Rectal smooth muscle tissue (tissue), 1 donor: ENCODE measurements at regions not wholly inside any gene's neighbourhood (a gene's known extent, or its start where the extent isn't known, plus 50 kb on each side); places are given as distances from the start of the nearest gene placed in this dataset.
A peak's percentile ranks its signal among the peaks of the same experiment; 100 is the strongest.
"Not testable (repeated sequence)": the region's sequence is repeated elsewhere in the genome, so short reads cannot be mapped to it uniquely, and the experiment has no call there.

ENCODE experiments used
- H3K27ac ChIP-seq: one replicate; pipeline ENCODE4 v1.7.0; 2013; ENCODE audit warnings: low read depth, low read length, inconsistent platforms
- H3K27me3 ChIP-seq: one replicate; pipeline ENCODE4 v1.7.0; 2013; ENCODE audit warnings: low read length; ENCODE audit not compliant: control insufficient read depth, insufficient read depth
- H3K36me3 ChIP-seq: one replicate; pipeline ENCODE4 v1.7.0; 2013; ENCODE audit warnings: low read length; ENCODE audit not compliant: control insufficient read depth, insufficient read depth
- H3K4me1 ChIP-seq: one replicate; pipeline ENCODE4 v1.7.0; 2013; ENCODE audit warnings: low read length; ENCODE audit not compliant: control insufficient read depth, insufficient read depth
- H3K4me3 ChIP-seq: one replicate; pipeline ENCODE4 v1.7.0; 2013; ENCODE audit warnings: low read length
- H3K9ac ChIP-seq: one replicate; pipeline ENCODE4 v1.7.0; 2013; ENCODE audit warnings: low read length

DNA sequence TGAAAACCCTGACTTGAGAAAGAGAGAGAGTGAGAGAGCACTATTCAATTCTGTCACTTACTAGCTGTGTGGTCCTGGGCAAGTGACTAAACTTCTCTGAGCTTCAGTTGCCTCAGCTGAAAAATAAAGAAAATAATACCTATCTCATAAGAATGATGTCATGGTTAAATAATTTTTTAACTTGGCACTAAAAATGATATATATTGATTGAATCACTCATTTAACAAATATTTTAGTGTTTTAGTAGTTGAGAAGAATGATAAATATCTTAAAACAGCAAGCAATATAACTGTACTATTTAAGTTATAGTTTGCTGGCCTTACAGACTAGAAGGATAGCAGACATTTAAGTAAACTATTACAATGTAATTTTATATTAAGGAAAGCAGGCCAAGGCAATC is 764.2 kb downstream of the DIAPH3 start:
- H3K36me3 ChIP-seq: no peaks in the 10 kb centered on the region
- no peaks in the 10 kb centered on the region for H3K27me3 ChIP-seq
- H3K4me1 ChIP-seq: peaks cover 5% of the 10 kb centered on the region
- H3K9ac ChIP-seq: no peak overlapping the region
- H3K27ac ChIP-seq: no peak overlapping the region
- no peak overlapping the region for H3K4me3 ChIP-seq

DNA sequence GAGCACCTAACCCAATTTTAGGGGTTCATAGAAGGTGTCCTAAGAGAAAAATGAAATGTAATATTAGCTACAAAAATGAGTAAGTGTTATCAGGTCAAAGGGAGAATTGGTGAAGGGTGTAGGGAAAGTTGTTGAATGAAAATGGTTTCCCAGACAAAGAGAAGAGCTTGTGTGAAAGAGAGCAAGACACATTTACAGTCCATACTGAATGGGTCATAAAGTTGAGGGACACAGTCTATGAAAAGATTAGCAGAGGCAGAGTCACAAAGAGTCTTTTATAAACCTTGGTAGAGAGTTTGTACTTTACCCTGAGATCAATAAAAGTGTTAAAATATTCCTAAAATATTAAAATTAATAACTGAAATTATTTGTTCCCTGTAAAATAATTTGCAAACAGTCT is 759.4 kb downstream of the DIAPH3 start:
- Histone ChIP-seq H3K36me3 (no peaks in the 10 kb centered on the region), H3K27me3 (no peaks in the 10 kb centered on the region), H3K9ac (no peak overlapping the region), H3K4me1 (peaks cover 6% of the 10 kb centered on the region), H3K4me3 (no peak overlapping the region), H3K27ac (no peak overlapping the region)

DNA sequence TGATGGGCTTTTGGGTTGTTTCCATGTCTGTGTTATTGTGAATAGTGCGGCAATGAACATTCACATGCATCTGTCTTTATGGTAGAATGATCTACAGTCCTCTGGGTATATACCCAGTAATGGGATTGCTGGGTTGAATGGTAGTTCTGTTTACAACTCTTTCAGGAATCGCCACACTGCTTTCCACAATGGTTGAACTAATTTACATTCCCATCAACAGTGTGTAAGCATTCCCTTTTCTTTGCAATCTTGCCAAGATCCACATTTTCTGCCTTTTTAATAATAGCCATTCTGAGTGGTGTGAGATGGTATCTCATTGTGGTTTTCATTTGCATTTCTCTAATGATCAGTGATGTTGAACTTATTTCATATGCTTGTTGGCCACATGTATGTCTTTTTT is 756.5 kb downstream of the DIAPH3 start:
- H3K4me3 ChIP-seq, H3K9ac ChIP-seq, H3K4me1 ChIP-seq, H3K27ac ChIP-seq, H3K36me3 ChIP-seq, H3K27me3 ChIP-seq: not testable (repeated sequence)

DNA sequence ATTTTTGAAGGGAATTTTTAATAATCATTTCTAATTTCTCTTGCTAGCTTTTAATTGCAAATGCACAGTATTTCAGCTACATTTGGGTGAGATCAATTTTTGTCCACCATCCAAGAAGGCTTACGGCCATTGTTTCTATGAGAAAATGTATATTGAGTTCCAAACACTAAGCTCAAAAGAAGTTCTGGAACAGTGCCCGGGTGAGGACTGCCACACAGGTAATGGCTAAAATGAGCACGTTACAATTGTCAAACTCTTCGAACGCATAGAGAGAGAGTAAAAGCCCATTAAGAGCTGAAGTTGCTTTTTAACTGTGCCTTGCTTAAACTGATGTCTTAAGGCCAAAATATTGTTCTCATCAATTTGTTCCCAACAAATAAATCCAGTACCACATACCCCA is 755.0 kb downstream of the DIAPH3 start:
- Histone ChIP-seq H3K27me3 (no peaks in the 10 kb centered on the region), H3K4me1 (peaks cover 9% of the 10 kb centered on the region), H3K4me3 (no peak overlapping the region), H3K27ac (peak overlapping the region; percentile 6), H3K9ac (no peak overlapping the region), H3K36me3 (no peaks in the 10 kb centered on the region)

DNA sequence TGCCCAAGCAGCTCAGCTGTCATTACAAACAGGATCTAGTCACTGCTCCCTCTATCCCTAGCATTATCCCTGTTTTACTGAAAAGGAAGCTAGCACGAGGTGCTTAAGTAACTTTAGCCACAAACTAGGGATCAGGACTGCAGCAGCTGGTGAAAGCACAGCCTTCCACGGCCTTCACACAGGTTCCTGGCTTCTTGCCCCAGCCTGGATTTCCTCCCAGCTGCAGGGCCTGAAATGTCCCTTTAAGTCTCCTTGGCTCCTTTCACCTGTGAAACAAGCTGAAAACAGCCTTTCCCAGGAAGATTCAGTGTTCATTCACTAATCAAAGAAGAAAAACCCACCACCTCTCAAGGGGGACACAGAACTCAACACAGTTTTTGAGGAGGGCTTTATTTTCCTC is 754.5 kb downstream of the DIAPH3 start:
- H3K4me1 ChIP-seq: peaks cover 9% of the 10 kb centered on the region
- H3K27me3 ChIP-seq: no peaks in the 10 kb centered on the region
- no peak overlapping the region for H3K4me3 ChIP-seq
- H3K9ac ChIP-seq: no peak overlapping the region
- H3K36me3 ChIP-seq: no peaks in the 10 kb centered on the region
- peak overlapping the region; percentile 6 for H3K27ac ChIP-seq

DNA sequence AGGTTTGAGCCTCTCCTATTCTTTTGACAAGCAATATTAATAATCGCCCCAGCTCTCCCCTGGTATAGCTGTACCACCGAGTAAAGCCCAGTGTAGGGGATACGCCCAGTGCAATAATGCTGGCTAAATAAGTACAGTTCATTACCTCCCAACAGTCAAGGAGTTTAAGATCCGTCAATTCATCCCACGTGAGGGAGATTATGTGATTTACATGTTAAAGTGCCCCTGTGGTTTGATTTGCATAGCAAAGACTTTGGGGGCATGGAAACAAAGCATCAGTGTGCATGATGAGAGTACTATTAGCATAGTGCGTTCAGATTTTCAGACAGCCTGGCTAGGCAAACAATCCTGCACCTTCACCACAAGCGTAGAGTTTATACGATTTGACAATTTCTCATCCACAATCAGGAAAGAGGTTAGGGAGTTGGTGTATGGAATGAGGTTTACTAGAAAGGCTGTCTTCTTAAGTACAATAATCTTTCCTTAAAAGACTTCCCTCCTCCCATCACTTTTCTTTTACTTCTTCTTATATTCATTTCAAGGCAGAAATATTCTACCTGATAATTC is 754.0 kb downstream of the DIAPH3 start:
- Histone ChIP-seq H3K9ac (no peak overlapping the region), H3K4me3 (no peak overlapping the region), H3K27ac (no peak overlapping the region), H3K4me1 (peaks cover 9% of the 10 kb centered on the region), H3K36me3 (no peaks in the 10 kb centered on the region), H3K27me3 (no peaks in the 10 kb centered on the region)

DNA sequence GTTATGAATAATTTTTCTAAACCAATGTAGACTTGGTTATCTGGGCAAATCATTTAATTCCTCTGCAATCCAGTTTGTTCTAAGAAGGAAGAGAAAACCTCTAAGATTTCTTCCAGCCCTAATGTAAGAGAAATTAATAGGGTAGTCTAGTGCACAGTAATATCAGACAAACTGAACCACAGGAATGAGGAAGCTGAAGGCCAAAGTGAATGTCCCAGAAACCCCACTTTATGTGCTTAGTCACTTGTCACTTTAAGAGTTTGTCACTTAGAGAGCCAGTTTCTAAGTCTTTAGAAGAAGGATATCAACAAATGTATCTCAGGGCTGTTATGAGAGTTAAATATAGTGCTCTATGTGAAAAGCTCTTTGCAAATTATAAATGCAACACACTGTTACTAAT is 750.6 kb downstream of the DIAPH3 start:
- Histone ChIP-seq H3K27me3 (no peaks in the 10 kb centered on the region), H3K9ac (no peak overlapping the region), H3K27ac (no peak overlapping the region), H3K36me3 (no peaks in the 10 kb centered on the region), H3K4me1 (peaks cover 9% of the 10 kb centered on the region), H3K4me3 (no peak overlapping the region)

DNA sequence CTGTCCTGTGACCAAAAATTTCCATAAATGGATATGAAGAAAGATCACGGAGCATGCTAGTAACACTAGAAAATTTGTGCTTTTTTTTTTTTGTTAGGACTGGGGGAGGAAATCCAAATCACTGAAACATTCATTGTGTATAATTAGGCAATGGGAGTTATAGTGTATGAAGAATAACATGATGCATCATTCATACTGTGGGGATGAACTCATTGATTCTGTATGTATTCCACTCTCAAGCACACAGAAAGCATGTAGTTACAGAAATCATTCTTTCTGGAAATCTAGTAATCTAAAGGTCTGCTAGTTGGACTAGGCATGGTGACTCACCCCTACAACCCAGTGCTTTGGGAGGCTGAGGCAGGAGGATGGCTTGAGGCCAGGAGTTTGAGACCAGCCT is 749.7 kb downstream of the DIAPH3 start:
- H3K36me3 ChIP-seq: no peaks in the 10 kb centered on the region
- H3K27ac ChIP-seq: no peak overlapping the region
- peaks cover 6% of the 10 kb centered on the region for H3K4me1 ChIP-seq
- no peak overlapping the region for H3K9ac ChIP-seq
- H3K4me3 ChIP-seq: no peak overlapping the region
- no peaks in the 10 kb centered on the region for H3K27me3 ChIP-seq

DNA sequence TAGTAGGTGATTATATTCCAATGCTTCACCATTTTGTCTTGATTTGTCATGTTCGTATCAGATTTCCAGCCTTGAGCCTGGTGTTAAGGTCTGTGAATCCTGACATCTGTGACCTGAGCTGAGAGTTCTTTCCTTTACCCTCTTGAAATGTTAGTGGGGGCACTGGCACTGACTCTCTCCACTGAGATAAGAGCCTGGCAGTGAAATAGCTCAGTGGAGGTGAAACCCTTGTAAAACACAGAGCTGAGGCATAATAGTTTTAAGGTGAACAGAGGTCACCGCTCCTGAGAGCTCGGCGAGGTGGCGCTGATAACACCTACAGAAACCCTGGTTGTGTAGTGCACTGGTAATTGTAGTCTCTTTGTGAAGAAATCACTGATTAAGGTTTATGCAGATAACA is 748.2 kb downstream of the DIAPH3 start:
- Histone ChIP-seq H3K27ac (no peak overlapping the region), H3K4me1 (no peaks in the 10 kb centered on the region), H3K27me3 (no peaks in the 10 kb centered on the region), H3K36me3 (no peaks in the 10 kb centered on the region), H3K4me3 (no peak overlapping the region), H3K9ac (no peak overlapping the region)

DNA sequence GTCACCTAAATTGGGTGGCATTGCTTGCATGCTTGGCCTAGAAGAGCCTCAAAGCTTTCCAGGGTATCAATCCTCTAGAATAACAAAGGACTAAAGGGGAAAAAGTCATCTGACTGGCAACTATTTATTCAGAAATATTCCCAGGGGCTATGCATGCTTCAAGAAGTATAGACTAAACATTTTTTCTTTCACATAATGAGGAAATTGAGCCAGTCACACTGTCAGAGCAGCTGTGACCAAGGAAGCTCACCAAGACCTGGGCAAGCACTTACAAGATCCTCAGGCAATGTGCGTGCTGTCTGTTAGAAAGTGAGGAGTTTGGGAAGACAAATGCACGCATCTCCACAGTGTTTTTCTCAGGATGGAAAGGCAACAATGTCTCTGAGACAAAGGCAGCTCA is 747.2 kb downstream of the DIAPH3 start:
- no peaks in the 10 kb centered on the region for H3K4me1 ChIP-seq
- no peaks in the 10 kb centered on the region for H3K36me3 ChIP-seq
- no peak overlapping the region for H3K9ac ChIP-seq
- no peaks in the 10 kb centered on the region for H3K27me3 ChIP-seq
- H3K4me3 ChIP-seq: no peak overlapping the region
- no peak overlapping the region for H3K27ac ChIP-seq

DNA sequence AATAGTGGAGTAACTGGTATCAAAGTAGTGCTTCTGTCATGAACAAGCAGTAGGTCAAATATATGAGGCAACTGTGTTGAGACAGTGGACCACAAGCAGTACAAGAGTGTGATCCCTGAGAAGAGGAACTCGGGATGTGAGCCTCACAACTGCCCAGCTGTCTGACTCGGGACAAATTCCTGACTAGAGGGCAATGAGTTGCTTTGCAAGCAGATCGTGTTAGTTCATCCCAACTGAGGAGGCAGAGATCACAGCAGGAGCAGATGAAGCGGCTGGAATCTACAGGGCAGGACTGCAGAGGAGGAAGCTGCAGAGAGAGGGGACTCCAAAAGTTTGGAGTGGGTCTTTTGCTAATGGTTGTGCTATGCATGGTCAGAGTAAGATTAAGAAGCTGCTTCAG is 741.1 kb downstream of the DIAPH3 start:
- no peaks in the 10 kb centered on the region for H3K36me3 ChIP-seq
- no peak overlapping the region for H3K27ac ChIP-seq
- H3K27me3 ChIP-seq: no peaks in the 10 kb centered on the region
- no peak overlapping the region for H3K9ac ChIP-seq
- H3K4me1 ChIP-seq: no peaks in the 10 kb centered on the region
- H3K4me3 ChIP-seq: no peak overlapping the region

DNA sequence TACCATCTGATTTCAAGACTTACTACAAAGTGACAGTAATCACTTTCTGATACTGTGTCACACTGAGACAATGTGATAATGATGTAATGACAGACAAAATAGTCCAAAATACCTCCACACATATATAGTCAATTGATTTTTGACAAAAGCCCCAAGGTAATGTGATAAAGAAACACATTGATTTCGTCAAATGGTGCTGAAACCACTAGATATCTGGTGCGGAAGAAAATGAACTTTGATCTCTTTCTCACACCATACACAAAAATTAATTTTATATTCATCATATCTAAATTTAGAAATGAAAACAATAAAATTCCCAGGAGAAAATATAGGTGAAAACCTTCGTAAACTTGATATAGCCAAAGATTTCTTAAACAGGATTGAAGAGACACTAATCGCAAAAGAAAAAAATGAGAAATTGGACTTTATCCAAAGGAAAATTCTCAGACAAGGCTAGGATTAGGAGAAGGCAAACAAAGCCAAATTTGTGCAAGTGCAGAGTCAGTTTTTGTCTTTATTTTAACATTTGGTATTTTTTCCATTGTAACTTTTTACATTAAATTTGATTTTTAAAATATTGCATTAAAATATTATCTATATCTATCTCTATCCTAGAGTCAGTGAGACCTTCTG is 739.9 kb downstream of the DIAPH3 start:
- Histone ChIP-seq H3K9ac (no peak overlapping the region), H3K4me3 (no peak overlapping the region), H3K27ac (no peak overlapping the region), H3K36me3 (no peaks in the 10 kb centered on the region), H3K4me1 (no peaks in the 10 kb centered on the region), H3K27me3 (no peaks in the 10 kb centered on the region)

DNA sequence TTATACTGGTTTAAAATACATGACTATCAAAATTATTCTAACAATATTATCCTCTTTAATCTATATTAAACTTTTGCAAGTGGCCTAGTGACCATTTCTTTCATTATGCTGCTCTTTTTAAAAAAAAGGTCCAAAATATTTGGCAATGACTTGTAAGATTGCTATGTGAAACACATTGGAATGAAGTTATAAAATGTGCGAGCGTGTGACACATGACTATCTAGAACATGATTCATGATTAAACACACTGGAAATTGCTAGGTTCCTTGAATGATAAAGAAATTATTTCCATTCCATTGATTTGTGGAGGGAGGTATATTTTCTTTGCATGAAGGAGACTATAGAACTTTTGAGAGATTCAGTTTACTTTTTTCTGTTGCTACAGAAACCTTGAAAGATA is 739.1 kb downstream of the DIAPH3 start:
- no peak overlapping the region for H3K9ac ChIP-seq
- no peak overlapping the region for H3K27ac ChIP-seq
- no peaks in the 10 kb centered on the region for H3K4me1 ChIP-seq
- H3K27me3 ChIP-seq: no peaks in the 10 kb centered on the region
- H3K36me3 ChIP-seq: no peaks in the 10 kb centered on the region
- H3K4me3 ChIP-seq: no peak overlapping the region
